ENCODE measurements at regions not wholly inside any gene's neighbourhood (a gene's known extent, or its start where the extent isn't known, plus 50 kb on each side); places are given as distances from the start of the nearest gene placed in this dataset.
A peak's percentile ranks its signal among the peaks of the same experiment; 100 is the strongest.

- H3K9me3 ChIP-seq (ENCODE audit: low read length), result no peaks in the 10 kb centered on the region
- ATAC-seq (no peak), FAIRE-seq (no peak), DNase-seq (ENCODE audit: low spot score) (no peak)
- H3K27me3 ChIP-seq (ENCODE audit: control insufficient read depth in 1 of 2, insufficient read depth in 2 of 2, low read length in 2 of 2), result no peaks in the 10 kb centered on the region
- H4K20me1 ChIP-seq (ENCODE audit: insufficient read depth, low read length), result no peaks in the 10 kb centered on the region
- no peaks in the 10 kb centered on the region for H3K36me3 ChIP-seq (replicated peaks in 1 of 2; ENCODE audit: control insufficient read depth in 1 of 2, insufficient read depth in 2 of 2, low read length in 2 of 2)
- H3K4me1 ChIP-seq (ENCODE audit: insufficient read depth, low read length), result peaks cover 45% of the 10 kb centered on the region
- no peak overlapping the region for H3K27ac ChIP-seq (ENCODE audit: extremely low read length, insufficient read depth, low read length)
- in situ Hi-C loops (cut with HindIII; ENCODE audit: extremely low pct_ligation_motif_present, low pct_unique_long_range_greater_than_20kb), result no loop called here
- no peaks in the 10 kb centered on the region for H3K79me2 ChIP-seq (ENCODE audit: insufficient read depth, low read length)
- TF ChIP-seq ZNF451 (CRISPR knock-in tag; IDR thresholded peaks at IDR 0.05) (no peak), ZNF121 (CRISPR knock-in tag; IDR thresholded peaks at IDR 0.05) (peak; percentile 36; the same call in 1 of the 2 replicates), HNRNPH1 (optimal IDR thresholded peaks at IDR 0.05; ENCODE audit: low read depth, low read length) (no peak), FOXC1 (CRISPR knock-in tag; IDR thresholded peaks at IDR 0.05; ENCODE audit: borderline replicate concordance) (no peak), IKZF1 (IDR thresholded peaks at IDR 0.05) (no peak), IRF1 (CRISPR knock-in tag; IDR thresholded peaks at IDR 0.05; ENCODE audit: low read depth) (no peak), NCOA2 (CRISPR knock-in tag; IDR thresholded peaks at IDR 0.05) (no peak)
- ChIA-PET POLR2A (no interaction called here), CTCF (ENCODE audit: low intra/inter-chr PET ratio, low total read pairs) (no interaction called here)
- intact Hi-C loops (cut with micrococcal nuclease; ENCODE audit: unreplicated experiment), result no loop called here
- BruUV-seq (replicated peaks), result no TSS peak
- H3K4me2 ChIP-seq (ENCODE audit: low read depth, low read length), result no peak overlapping the region
- 98% methylated on average over 2 of the region's 2 CpGs for WGBS (ENCODE audit: low lambda C conversion rate)
- H3K4me3 ChIP-seq (replicated peaks in 1 of 3; ENCODE audit: insufficient read depth in 1 of 3, low read depth in 2 of 3, low read length in 3 of 3), result no peak overlapping the region
- no peak overlapping the region for H3K9ac ChIP-seq (ENCODE audit: insufficient read depth, low read depth, low read length)
- no peak overlapping the region for H2AFZ ChIP-seq (ENCODE audit: low read length)
Measured at GRCh38 chr12:75905922-75906321, 125.7 kb downstream of the PHLDA1 start.

DNA sequence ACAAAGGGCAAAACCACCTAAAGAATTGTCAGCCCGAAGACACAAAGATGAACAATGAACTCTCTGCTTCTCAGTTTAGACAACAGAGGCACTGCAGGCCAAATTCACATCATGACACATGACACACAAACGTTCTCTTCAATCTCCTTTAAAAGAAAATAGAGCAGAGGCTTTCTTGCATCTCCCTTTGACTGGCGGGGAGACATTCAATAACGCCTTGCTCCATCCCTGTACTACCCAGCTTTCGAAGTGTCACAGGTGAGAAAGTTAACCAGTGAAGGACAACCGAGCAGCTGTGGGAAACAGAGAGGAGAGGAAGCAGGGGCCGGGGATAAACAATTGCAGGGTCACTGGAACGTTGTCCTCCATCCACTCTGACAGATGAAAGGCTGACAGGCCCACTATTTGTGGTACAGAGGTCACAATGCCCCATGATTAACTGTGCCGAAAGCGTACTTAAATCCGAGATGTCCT, 130.8 kb downstream of the PHLDA1 start:
- FAIRE-seq (peak; percentile 84), DNase-seq (ENCODE audit: low spot score) (peak; percentile 94), ATAC-seq (peak; percentile 100)
- H3K9me3 ChIP-seq (ENCODE audit: low read length), result no peaks in the 10 kb centered on the region
- H3K36me3 ChIP-seq (replicated peaks in 1 of 2; ENCODE audit: control insufficient read depth in 1 of 2, insufficient read depth in 2 of 2, low read length in 2 of 2), result no peaks in the 10 kb centered on the region
- H3K9ac ChIP-seq (ENCODE audit: insufficient read depth, low read depth, low read length), result peak overlapping the region; percentile 55
- no peaks in the 10 kb centered on the region for H4K20me1 ChIP-seq (ENCODE audit: insufficient read depth, low read length)
- peak overlapping the region; percentile 67 for H2AFZ ChIP-seq (ENCODE audit: low read length)
- 3% methylated on average over 10 of the region's 11 CpGs for WGBS (ENCODE audit: low lambda C conversion rate)
- ChIA-PET CTCF (ENCODE audit: low intra/inter-chr PET ratio, low total read pairs) (no interaction called here), POLR2A (interaction anchor here (0.9 to 1.7 kb wide), 3 partner anchors 8 to 132 kb away, joined by 3 to 7 read pairs (median 3); partner anchors contain the start of gene PHLDA1)
- intact Hi-C loops (cut with micrococcal nuclease; ENCODE audit: unreplicated experiment), result loop anchor here (1.0 to 5.0 kb wide), 4 partner anchors 36 to 235 kb away; partner anchors contain the start of gene PHLDA1
- peaks cover 39% of the 10 kb centered on the region for H3K4me1 ChIP-seq (ENCODE audit: insufficient read depth, low read length)
- peak overlapping the region in 2 of 3 experiments; percentile 1 to 37; a peak in 2 of 6 replicates for H3K4me3 ChIP-seq (replicated peaks in 1 of 3; ENCODE audit: insufficient read depth in 1 of 3, low read depth in 2 of 3, low read length in 3 of 3)
- peak overlapping the region; percentile 69 for H3K4me2 ChIP-seq (ENCODE audit: low read depth, low read length)
- in situ Hi-C loops (cut with HindIII; ENCODE audit: extremely low pct_ligation_motif_present, low pct_unique_long_range_greater_than_20kb), result no loop called here
- H3K27ac ChIP-seq (ENCODE audit: extremely low read length, insufficient read depth, low read length), result peak overlapping the region; percentile 69
- no peaks in the 10 kb centered on the region for H3K27me3 ChIP-seq (ENCODE audit: control insufficient read depth in 1 of 2, insufficient read depth in 2 of 2, low read length in 2 of 2)
- H3K79me2 ChIP-seq (ENCODE audit: insufficient read depth, low read length), result no peaks in the 10 kb centered on the region
- no TSS peak for BruUV-seq (replicated peaks)
- no peak for TF ChIP-seq PLRG1 (conservative IDR thresholded peaks at IDR 0.05)
- TF ChIP-seq, protein P1, sequence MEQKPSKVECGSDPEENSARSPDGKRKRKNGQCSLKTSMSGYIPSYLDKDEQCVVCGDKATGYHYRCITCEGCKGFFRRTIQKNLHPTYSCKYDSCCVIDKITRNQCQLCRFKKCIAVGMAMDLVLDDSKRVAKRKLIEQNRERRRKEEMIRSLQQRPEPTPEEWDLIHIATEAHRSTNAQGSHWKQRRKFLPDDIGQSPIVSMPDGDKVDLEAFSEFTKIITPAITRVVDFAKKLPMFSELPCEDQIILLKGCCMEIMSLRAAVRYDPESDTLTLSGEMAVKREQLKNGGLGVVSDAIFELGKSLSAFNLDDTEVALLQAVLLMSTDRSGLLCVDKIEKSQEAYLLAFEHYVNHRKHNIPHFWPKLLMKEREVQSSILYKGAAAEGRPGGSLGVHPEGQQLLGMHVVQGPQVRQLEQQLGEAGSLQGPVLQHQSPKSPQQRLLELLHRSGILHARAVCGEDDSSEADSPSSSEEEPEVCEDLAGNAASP (CRISPR knock-in tag; IDR thresholded peaks at IDR 0.05; ENCODE audit: borderline replicate concordance), result peak; percentile 89; the same call in 1 of the 2 replicates
- peak; percentile 55 for TF ChIP-seq KDM2A (CRISPR knock-in tag; IDR thresholded peaks at IDR 0.05; ENCODE audit: borderline replicate concordance, low read depth)
- TF ChIP-seq TEAD2 (CRISPR knock-in tag; IDR thresholded peaks at IDR 0.05), result no peak
- no peak for TF ChIP-seq SUZ12 (IDR thresholded peaks at IDR 0.05; ENCODE audit: low read depth, low read length)
- peak; percentile 23; the same call in 1 of the 2 replicates for TF ChIP-seq CEBPG (CRISPR knock-in tag; IDR thresholded peaks at IDR 0.05)
- TF ChIP-seq ZNF256 (CRISPR knock-in tag; conservative IDR thresholded peaks at IDR 0.05), result 0 out of 2 replicates have a peak, but pooled peaks have one; percentile 31
- TF ChIP-seq ZBTB37 (CRISPR knock-in tag; IDR thresholded peaks at IDR 0.05), result no peak
- no peak for TF ChIP-seq ZNF598 (CRISPR knock-in tag; IDR thresholded peaks at IDR 0.05; ENCODE audit: borderline replicate concordance)
- peak; percentile 53; the same call in 1 of the 2 replicates for TF ChIP-seq KDM5A (IDR thresholded peaks at IDR 0.05; ENCODE audit: borderline replicate concordance, low read length)
